A673 (cell line): ENCODE measurements at regions not wholly inside any gene's neighbourhood (a gene's known extent, or its start where the extent isn't known, plus 50 kb on each side); places are given as distances from the start of the nearest gene placed in this dataset.

Source experiments
- CTCF ChIP-seq: fragments of 300-800, 200-600 bp; sonication (generic); conservative IDR thresholded peaks from 2 replicates; pipeline ENCODE4 v1.5.1; 2017; ENCODE audit warnings: low read depth, mild to moderate bottlenecking, antibody characterized with exemption, low read length, moderate library complexity, mixed read lengths
- EZH2 ChIP-seq: fragments of 200-600 bp; sonication (generic); IDR thresholded peaks from 2 replicates; pipeline ENCODE4 v1.6.1; 2017; ENCODE audit warnings: borderline replicate concordance, low read depth, mild to moderate bottlenecking, mixed read lengths, antibody characterized with exemption, low read length; ENCODE audit not compliant: poor library complexity, severe bottlenecking

GRCh38 chr22:47794851-47795250, 1032.4 kb downstream of the TBC1D22A start:
- TF ChIP-seq EZH2, result no peak
- no peak for TF ChIP-seq CTCF
